HepG2 (cell line): ENCODE measurements at regions not wholly inside any gene's neighbourhood (a gene's known extent, or its start where the extent isn't known, plus 50 kb on each side); places are given as distances from the start of the nearest gene placed in this dataset.

Experiments used
- ATF7 ChIP-seq, 2 experiments: fragments of 450-650 bp in 1 of 2; sonication (generic) in 1 of 2; formaldehyde crosslinking in 1 of 2; IDR thresholded peaks; 2 replicates each; pipeline versions ENCODE4 v1.4.0 to v1.6.1; 2016 to 2020; ENCODE audit warnings: antibody characterized with exemption in 1 of 2, mild to moderate bottlenecking in 1 of 2, missing genetic modification reagents in 1 of 2
- ATF7-NPFF ChIP-seq: sonication (generic); formaldehyde crosslinking; IDR thresholded peaks from 2 replicates; pipeline ENCODE4 v1.8.1; 2023; ENCODE audit warnings: mild to moderate bottlenecking, low read depth, missing genetic modification reagents, moderate library complexity
- HMGXB3 ChIP-seq: sonication (generic); formaldehyde crosslinking; IDR thresholded peaks from 2 replicates; pipeline ENCODE4 v1.4.0; 2020; ENCODE audit warnings: missing genetic modification reagents, borderline replicate concordance
- HOXA5 ChIP-seq: sonication (generic); formaldehyde crosslinking; IDR thresholded peaks from 2 replicates; pipeline ENCODE4 v1.4.0; 2020; ENCODE audit warnings: missing genetic modification reagents
- JUN ChIP-seq: sonication (generic); formaldehyde crosslinking; IDR thresholded peaks from 2 replicates; pipeline ENCODE4 v1.4.0; 2020; ENCODE audit warnings: mild to moderate bottlenecking, missing genetic modification reagents
- NBN ChIP-seq: fragments of 450-650 bp; conservative IDR thresholded peaks from 2 replicates; pipeline ENCODE4 v1.6.1; 2017
- PRDM10 ChIP-seq: sonication (generic); formaldehyde crosslinking; IDR thresholded peaks from 2 replicates; pipeline ENCODE4 v1.4.0; 2020; ENCODE audit warnings: low read depth, missing genetic modification reagents
- SP140L ChIP-seq: sonication (generic); formaldehyde crosslinking; IDR thresholded peaks from 2 replicates; pipeline ENCODE4 v1.4.0; 2020; ENCODE audit warnings: missing genetic modification reagents, borderline replicate concordance
- SRSF4 ChIP-seq: fragments of 200-400 bp; formaldehyde crosslinking; IDR thresholded peaks from one replicate; pipeline ENCODE4 v1.6.1; 2018; ENCODE audit warnings: mild to moderate bottlenecking, low read depth, low read length, moderate library complexity; ENCODE audit not compliant: poor library complexity, severe bottlenecking
- TIGD3 ChIP-seq: sonication (generic); formaldehyde crosslinking; IDR thresholded peaks from 2 replicates; pipeline ENCODE4 v1.5.1; 2020; ENCODE audit warnings: mild to moderate bottlenecking, missing genetic modification reagents, borderline replicate concordance
- ZBTB49 ChIP-seq: sonication (generic); formaldehyde crosslinking; IDR thresholded peaks from 2 replicates; pipeline ENCODE4 v1.4.0; 2020; ENCODE audit warnings: missing genetic modification reagents, borderline replicate concordance
- ZFX ChIP-seq: sonication (generic); formaldehyde crosslinking; IDR thresholded peaks from 2 replicates; pipeline ENCODE4 v1.4.0; 2020; ENCODE audit warnings: mild to moderate bottlenecking, low read depth, missing genetic modification reagents, moderate library complexity
- ZNF12 ChIP-seq: sonication (generic); formaldehyde crosslinking; IDR thresholded peaks from 2 replicates; pipeline ENCODE4 v1.5.0; 2020; ENCODE audit warnings: missing genetic modification reagents
- ZNF766 ChIP-seq: sonication (generic); formaldehyde crosslinking; IDR thresholded peaks from 2 replicates; pipeline ENCODE4 v1.5.0; 2020; ENCODE audit warnings: missing genetic modification reagents, borderline replicate concordance

GRCh38 chr1:213492161-213493041, 441.4 kb downstream of the RPS6KC1 start (continued):
- TF ChIP-seq PRDM10 (CRISPR knock-in tag), result peak; percentile 9; the same call in 1 of the 2 replicates
- no peak for TF ChIP-seq ATF7-NPFF (CRISPR knock-in tag)
- no peak for TF ChIP-seq SP140L (CRISPR knock-in tag)
- no peak; the same call in 1 of the 2 replicates for TF ChIP-seq HMGXB3 (CRISPR knock-in tag)
- TF ChIP-seq ZBTB49 (CRISPR knock-in tag), result no peak
- no peak for TF ChIP-seq TIGD3 (CRISPR knock-in tag)
- TF ChIP-seq HOXA5 (CRISPR knock-in tag), result peak; percentile 50; the same call in 1 of the 2 replicates
- TF ChIP-seq ATF7 (IDR thresholded peaks at IDR 0.05), result no peak
- TF ChIP-seq ATF7 (CRISPR knock-in tag; IDR thresholded peaks at IDR 0.05), result no peak
- peak; percentile 33; the same call in 1 of the 2 replicates for TF ChIP-seq ZFX (CRISPR knock-in tag)
- peak; percentile 91 for TF ChIP-seq ZNF12 (CRISPR knock-in tag)
- no peak for TF ChIP-seq SRSF4
- no peak for TF ChIP-seq NBN
- 0 out of 2 replicates have a peak, but pooled peaks have one; percentile 58 for TF ChIP-seq ZNF766 (CRISPR knock-in tag)
- TF ChIP-seq JUN (CRISPR knock-in tag), result no peak
